Esophagus muscularis mucosa (tissue), 3 donors: ENCODE measurements at regions not wholly inside any gene's neighbourhood (a gene's known extent, or its start where the extent isn't known, plus 50 kb on each side); places are given as distances from the start of the nearest gene placed in this dataset.

Source experiments
- POLR2A ChIP-seq: fragments of 450-650 bp; IDR thresholded peaks from one replicate; pipeline ENCODE4 v1.6.1; 2017; ENCODE audit warnings: antibody characterized with exemption, moderate library complexity, mild to moderate bottlenecking, low read depth
- POLR2AphosphoS5 ChIP-seq, 2 donors: sonication (generic); formaldehyde crosslinking; IDR thresholded peaks; one replicate each; pipeline ENCODE4 v1.6.1; 2017; ENCODE audit warnings: antibody characterized with exemption in 2 of 2
- TF ChIP-seq, protein P1 (sequence below), 3 experiments: fragments of 200-600 bp in 2 of 3; fragments of 450-650 bp in 1 of 3; sonication (generic) in 2 of 3; IDR thresholded peaks; one replicate each; pipeline ENCODE4 v1.5.1; 2017 to 2019; ENCODE audit warnings: antibody characterized with exemption in 3 of 3, mild to moderate bottlenecking in 2 of 3, moderate library complexity in 1 of 3

DNA sequence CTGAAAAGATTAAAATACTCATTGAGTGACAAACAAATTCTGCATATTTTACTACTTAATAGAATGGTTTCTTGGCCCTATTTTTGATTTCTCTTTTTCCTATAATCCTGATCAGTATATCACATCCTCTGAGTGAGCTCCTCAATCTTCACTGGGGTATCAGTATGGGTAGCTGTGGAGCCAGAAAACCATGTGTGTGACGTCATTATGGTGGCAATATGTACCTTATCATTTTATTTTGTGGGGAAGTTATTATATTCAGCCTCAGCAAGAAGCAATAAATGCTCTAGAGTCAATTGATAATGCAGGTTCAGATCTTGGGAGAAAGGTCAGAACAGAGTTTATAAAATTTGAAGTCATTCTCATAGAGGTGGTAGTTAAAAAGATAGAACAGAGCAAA lies 1135.7 kb upstream of the CADM2 start:
- TF ChIP-seq, protein P1, sequence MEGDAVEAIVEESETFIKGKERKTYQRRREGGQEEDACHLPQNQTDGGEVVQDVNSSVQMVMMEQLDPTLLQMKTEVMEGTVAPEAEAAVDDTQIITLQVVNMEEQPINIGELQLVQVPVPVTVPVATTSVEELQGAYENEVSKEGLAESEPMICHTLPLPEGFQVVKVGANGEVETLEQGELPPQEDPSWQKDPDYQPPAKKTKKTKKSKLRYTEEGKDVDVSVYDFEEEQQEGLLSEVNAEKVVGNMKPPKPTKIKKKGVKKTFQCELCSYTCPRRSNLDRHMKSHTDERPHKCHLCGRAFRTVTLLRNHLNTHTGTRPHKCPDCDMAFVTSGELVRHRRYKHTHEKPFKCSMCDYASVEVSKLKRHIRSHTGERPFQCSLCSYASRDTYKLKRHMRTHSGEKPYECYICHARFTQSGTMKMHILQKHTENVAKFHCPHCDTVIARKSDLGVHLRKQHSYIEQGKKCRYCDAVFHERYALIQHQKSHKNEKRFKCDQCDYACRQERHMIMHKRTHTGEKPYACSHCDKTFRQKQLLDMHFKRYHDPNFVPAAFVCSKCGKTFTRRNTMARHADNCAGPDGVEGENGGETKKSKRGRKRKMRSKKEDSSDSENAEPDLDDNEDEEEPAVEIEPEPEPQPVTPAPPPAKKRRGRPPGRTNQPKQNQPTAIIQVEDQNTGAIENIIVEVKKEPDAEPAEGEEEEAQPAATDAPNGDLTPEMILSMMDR (IDR thresholded peaks at IDR 0.05): no peak
- TF ChIP-seq POLR2AphosphoS5 (IDR thresholded peaks at IDR 0.05) (no peak), POLR2A (no peak)
